Adrenal gland (tissue), 9 donors: ENCODE measurements at regions not wholly inside any gene's neighbourhood (a gene's known extent, or its start where the extent isn't known, plus 50 kb on each side); places are given as distances from the start of the nearest gene placed in this dataset.

Experiments
- DNase-seq, 7 donors: peaks; one replicate each; pipeline ENCODE4 v3.0.0-alpha.2; 2019 to 2020
- H3K27ac ChIP-seq, 5 donors: fragments of 200-600 bp; sonication (generic) in 4 of 5; 1 replicate in 3 of 5; 2 replicates in 2 of 5; pipeline versions ENCODE4 v1.5.1 to v1.8.0; 2016 to 2020; ENCODE audit warnings: mild to moderate bottlenecking in 1 of 5
- H3K27me3 ChIP-seq: fragments of 200-600 bp; 2 replicates; pipeline ENCODE4 v1.8.0; 2021
- H3K36me3 ChIP-seq, 2 donors: fragments of 200-600 bp; replicated peaks in 1 of 2; 1 replicate in 1 of 2; 2 replicates in 1 of 2; pipeline versions ENCODE4 v1.5.1 to v1.8.0; 2018 to 2022
- H3K4me1 ChIP-seq, 2 donors: fragments of 200-600 bp; replicated peaks in 1 of 2; 1 replicate in 1 of 2; 2 replicates in 1 of 2; pipeline versions ENCODE4 v1.5.1 to v1.8.0; 2018 to 2021
- H3K4me3 ChIP-seq, 4 donors: fragments of 200-600 bp; sonication (generic) in 3 of 4; one replicate each; pipeline ENCODE4 v1.5.1; 2016 to 2018
- H3K9me3 ChIP-seq, 3 donors: fragments of 200-600 bp; sonication (generic) in 1 of 3; replicated peaks in 1 of 3; 1 replicate in 2 of 3; 2 replicates in 1 of 3; pipeline versions ENCODE4 v1.5.1 to v1.8.0; 2016 to 2021
- POLR2A ChIP-seq, 2 donors: fragments of 450-650 bp; IDR thresholded peaks; one replicate each; pipeline ENCODE4 v1.6.1; 2017; ENCODE audit warnings: antibody characterized with exemption in 2 of 2, mild to moderate bottlenecking in 2 of 2, moderate library complexity in 1 of 2
- WGBS, 4 donors: extraction: QIAGEN DNeasy Blood & Tissue Kit in 2 of 4; methylation state at CpG; one replicate each; pipeline versions ENCODE4 v1.1.5 to v1.1.7; 2013 to 2017; 5-methylcytosine and 5-hydroxymethylcytosine counted together
- intact Hi-C, 2 donors: fragments of 100-400 bp; cut with DNase I; formaldehyde crosslinking; loops; one replicate each; pipeline versions ENCODE4 v1.14.1 to v1.15.0; 2022 to 2023
- TF ChIP-seq, protein P1 (sequence below), 6 experiments: fragments of 450-650 bp in 4 of 6; fragments of 200-600 bp in 2 of 6; sonication (generic) in 1 of 6; IDR thresholded peaks; 1 replicate in 5 of 6; 2 replicates in 1 of 6; pipeline versions ENCODE4 v1.5.1 to v1.8.0; 2016 to 2021; ENCODE audit warnings: antibody characterized with exemption in 6 of 6, mild to moderate bottlenecking in 2 of 6, moderate library complexity in 1 of 6
- donor health status: healthy with polysubstance abuse.
- donor health status: Bipolar disorder and iron deficiency.
- donor health status: DM: yes; HTN: yes; CAD: no.
- donor health status: DM: no; HTN: no; CAD: no.
- donor health status: DM: no; HTN: no; CAD: no.

DNA sequence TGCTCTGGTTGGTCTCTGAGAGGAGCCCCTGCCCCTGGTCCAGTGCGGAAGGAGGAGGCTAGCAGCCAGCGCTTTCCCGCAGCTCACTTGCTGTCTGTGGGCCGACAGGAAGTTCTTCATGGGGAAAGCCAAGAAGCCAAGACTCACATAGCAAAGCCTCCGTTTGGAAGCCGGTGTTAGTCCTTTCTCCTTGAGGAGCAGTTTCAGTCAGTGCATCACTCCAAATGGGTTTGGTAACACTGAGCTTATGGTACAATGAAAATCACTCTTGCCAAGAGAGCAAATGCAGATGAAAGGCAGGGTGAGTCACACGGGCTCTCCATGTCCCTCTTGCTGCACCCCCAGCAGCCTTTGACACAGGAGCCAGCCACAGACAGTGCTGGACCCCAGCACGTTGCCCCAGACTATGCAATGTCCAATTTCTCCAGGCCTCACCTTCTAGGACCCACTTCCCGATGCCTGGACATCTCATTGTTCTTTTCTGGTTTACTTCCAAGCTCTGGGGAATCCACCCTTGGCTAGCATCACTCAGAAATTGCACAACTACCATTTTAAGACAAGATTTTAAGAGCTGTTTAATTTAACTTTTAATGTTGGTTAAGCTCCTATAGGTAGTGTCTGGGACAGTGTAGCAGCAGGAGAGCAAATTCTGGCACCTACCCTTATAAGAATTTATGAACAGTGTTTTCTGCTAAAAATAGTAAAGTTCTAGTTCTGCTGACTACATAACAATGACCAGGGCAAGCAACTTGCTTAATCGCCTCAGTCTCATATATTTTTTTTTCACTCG is 174.9 kb downstream of the ASB1 start:
- WGBS, 4 donors: 63 to 75% (median 67%) methylated on average over 10 to 11 of the region's 11 CpGs
- Histone ChIP-seq H3K27ac (peak overlapping the region in 1 of 5 donors; percentile 70), H3K9me3 (no peaks in the 10 kb centered on the region), H3K36me3 (no peaks in the 10 kb centered on the region), H3K4me1 (peaks cover 9 to 12% of the 10 kb centered on the region in 2 donors), H3K4me3 (no peak overlapping the region), H3K27me3 (no peaks in the 10 kb centered on the region)
- intact Hi-C loops: no loop called here
- peak in 2 of 7 donors; percentile 41 for DNase-seq
- TF ChIP-seq, protein P1, sequence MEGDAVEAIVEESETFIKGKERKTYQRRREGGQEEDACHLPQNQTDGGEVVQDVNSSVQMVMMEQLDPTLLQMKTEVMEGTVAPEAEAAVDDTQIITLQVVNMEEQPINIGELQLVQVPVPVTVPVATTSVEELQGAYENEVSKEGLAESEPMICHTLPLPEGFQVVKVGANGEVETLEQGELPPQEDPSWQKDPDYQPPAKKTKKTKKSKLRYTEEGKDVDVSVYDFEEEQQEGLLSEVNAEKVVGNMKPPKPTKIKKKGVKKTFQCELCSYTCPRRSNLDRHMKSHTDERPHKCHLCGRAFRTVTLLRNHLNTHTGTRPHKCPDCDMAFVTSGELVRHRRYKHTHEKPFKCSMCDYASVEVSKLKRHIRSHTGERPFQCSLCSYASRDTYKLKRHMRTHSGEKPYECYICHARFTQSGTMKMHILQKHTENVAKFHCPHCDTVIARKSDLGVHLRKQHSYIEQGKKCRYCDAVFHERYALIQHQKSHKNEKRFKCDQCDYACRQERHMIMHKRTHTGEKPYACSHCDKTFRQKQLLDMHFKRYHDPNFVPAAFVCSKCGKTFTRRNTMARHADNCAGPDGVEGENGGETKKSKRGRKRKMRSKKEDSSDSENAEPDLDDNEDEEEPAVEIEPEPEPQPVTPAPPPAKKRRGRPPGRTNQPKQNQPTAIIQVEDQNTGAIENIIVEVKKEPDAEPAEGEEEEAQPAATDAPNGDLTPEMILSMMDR (IDR thresholded peaks at IDR 0.05): no peak
- no peak for TF ChIP-seq POLR2A (IDR thresholded peaks at IDR 0.05)

- no peaks in the 10 kb centered on the region for H3K9me3 ChIP-seq
- H3K4me3 ChIP-seq: no peak overlapping the region
- no peak for DNase-seq
- peak overlapping the region in 1 of 5 donors; percentile 70 for H3K27ac ChIP-seq
- H3K27me3 ChIP-seq: no peaks in the 10 kb centered on the region
- intact Hi-C loops: no loop called here
- peaks cover 4% of the 10 kb centered on the region in 2 donors for H3K4me1 ChIP-seq
- H3K36me3 ChIP-seq: no peaks in the 10 kb centered on the region
- 43 to 64% (median 50%) methylated on average over 6 of the region's 6 CpGs for WGBS, 4 donors
- TF ChIP-seq, protein P1 (IDR thresholded peaks at IDR 0.05): no peak
- TF ChIP-seq POLR2A (IDR thresholded peaks at IDR 0.05): no peak
Observed at GRCh38 chr2:238602223-238602960, 175.7 kb downstream of the ASB1 start.

DNA sequence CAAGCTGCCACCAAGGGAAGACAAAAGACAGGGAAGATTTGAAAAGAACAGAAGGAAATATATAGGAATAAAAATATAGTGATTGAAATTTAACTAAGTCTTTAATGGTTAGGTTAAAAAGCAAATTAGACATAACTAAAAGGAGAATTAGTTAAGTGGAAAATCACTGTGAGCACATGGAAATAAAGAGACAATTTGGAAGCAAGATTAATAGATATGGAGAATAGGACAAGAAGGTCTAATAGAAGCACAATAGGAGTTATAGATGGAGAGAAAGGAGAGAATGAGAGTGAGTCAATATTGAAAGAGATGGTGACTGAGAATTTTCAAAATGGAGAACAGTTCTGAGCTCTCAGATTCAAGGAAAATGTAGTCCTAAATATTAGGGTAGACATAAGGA is 176.9 kb downstream of the ASB1 start:
- TF ChIP-seq, protein P1 (IDR thresholded peaks at IDR 0.05): no peak
- TF ChIP-seq POLR2A (IDR thresholded peaks at IDR 0.05): no peak
- H3K36me3 ChIP-seq: no peaks in the 10 kb centered on the region
- no peak overlapping the region for H3K27ac ChIP-seq
- H3K27me3 ChIP-seq: no peaks in the 10 kb centered on the region
- no peaks in the 10 kb centered on the region for H3K9me3 ChIP-seq
- intact Hi-C loops: no loop called here
- no peak for DNase-seq
- no peak overlapping the region for H3K4me3 ChIP-seq
- no peaks in the 10 kb centered on the region for H3K4me1 ChIP-seq

DNA sequence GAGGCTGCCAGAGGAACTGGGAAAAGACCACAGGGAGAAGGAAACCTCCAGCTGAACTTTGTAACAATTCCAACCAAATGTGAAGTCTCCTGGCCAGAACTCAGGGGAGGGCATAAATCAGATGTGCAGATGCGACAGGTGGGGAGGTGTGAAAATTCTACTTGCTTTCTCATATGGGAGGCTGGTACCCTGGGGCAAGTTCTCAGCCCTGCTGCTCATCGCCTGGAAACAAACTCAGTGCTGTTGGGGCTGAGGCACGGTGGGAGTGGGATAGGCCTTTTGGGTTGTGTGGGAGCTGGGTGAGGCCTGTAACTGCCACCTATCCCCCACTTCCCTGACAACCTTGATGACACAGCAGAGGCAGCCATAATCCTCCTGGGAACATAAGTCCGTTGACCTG is 179.6 kb downstream of the ASB1 start:
- Histone ChIP-seq H3K9me3 (no peaks in the 10 kb centered on the region), H3K36me3 (no peaks in the 10 kb centered on the region), H3K27ac (no peak overlapping the region), H3K4me3 (no peak overlapping the region), H3K4me1 (no peaks in the 10 kb centered on the region), H3K27me3 (no peaks in the 10 kb centered on the region)
- DNase-seq: no peak
- TF ChIP-seq, protein P1 (IDR thresholded peaks at IDR 0.05): no peak
- no peak for TF ChIP-seq POLR2A (IDR thresholded peaks at IDR 0.05)
- 83 to 95% (median 91%) methylated on average over 4 of the region's 4 CpGs for WGBS, 4 donors
- intact Hi-C loops: no loop called here
